GM23248 (cell line): ENCODE measurements at regions not wholly inside any gene's neighbourhood (a gene's known extent, or its start where the extent isn't known, plus 50 kb on each side); places are given as distances from the start of the nearest gene placed in this dataset.
"Not testable (repeated sequence)": the region's sequence is repeated elsewhere in the genome, so short reads cannot be mapped to it uniquely, and the experiment has no call there.

Experiments used
- DNase-seq: peaks from one replicate; pipeline ENCODE4 v3.0.0-alpha.2; 2015
- H2AFZ ChIP-seq: fragments of 200-600 bp; sonication (generic); 2 replicates; pipeline ENCODE4 v1.6.1; 2016; ENCODE audit warnings: antibody characterized with exemption
- H3F3A ChIP-seq: fragments of 200-600 bp; sonication (generic); 2 replicates; pipeline ENCODE4 v1.6.1; 2016; ENCODE audit warnings: mild to moderate bottlenecking, antibody characterized with exemption, mixed run types; ENCODE audit not compliant: insufficient read depth
- H3K27ac ChIP-seq: fragments of 200-600 bp; sonication (generic); 2 replicates; pipeline ENCODE4 v1.5.1; 2016; ENCODE audit warnings: mild to moderate bottlenecking
- H3K27me3 ChIP-seq: fragments of 200-600 bp; sonication (generic); replicated peaks from 2 replicates; pipeline ENCODE4 v1.6.1; 2016; ENCODE audit warnings: mild to moderate bottlenecking; ENCODE audit not compliant: insufficient read depth
- H3K36me3 ChIP-seq: fragments of 200-600 bp; sonication (generic); 2 replicates; pipeline ENCODE4 v1.6.1; 2016; ENCODE audit warnings: low read depth, mild to moderate bottlenecking
- H3K4me1 ChIP-seq: fragments of 200-600 bp; sonication (generic); 2 replicates; pipeline ENCODE4 v1.6.1; 2016; ENCODE audit warnings: mild to moderate bottlenecking; ENCODE audit not compliant: insufficient read depth
- H3K4me2 ChIP-seq: fragments of 200-600 bp; sonication (generic); one replicate; pipeline ENCODE4 v1.6.1; 2016; ENCODE audit warnings: mild to moderate bottlenecking; ENCODE audit not compliant: unreplicated experiment
- H3K4me3 ChIP-seq: fragments of 200-600 bp; sonication (generic); 2 replicates; pipeline ENCODE4 v1.5.1; 2016; ENCODE audit warnings: mild to moderate bottlenecking
- H3K79me2 ChIP-seq: fragments of 200-600 bp; sonication (generic); 2 replicates; pipeline ENCODE4 v1.6.1; 2016; ENCODE audit warnings: mild to moderate bottlenecking; ENCODE audit not compliant: insufficient read depth
- H3K9ac ChIP-seq: fragments of 200-600 bp; sonication (generic); 2 replicates; pipeline ENCODE4 v1.6.1; 2016; ENCODE audit warnings: mild to moderate bottlenecking
- H3K9me2 ChIP-seq: fragments of 200-600 bp; sonication (generic); 2 replicates; pipeline ENCODE4 v1.6.1; 2016; ENCODE audit warnings: mixed run types, mild to moderate bottlenecking, moderate library complexity; ENCODE audit not compliant: insufficient read depth
- H3K9me3 ChIP-seq: fragments of 200-600 bp; sonication (generic); one replicate; pipeline ENCODE4 v1.6.1; 2017; ENCODE audit warnings: low read depth
- H4K20me1 ChIP-seq: fragments of 200-600 bp; sonication (generic); 2 replicates; pipeline ENCODE4 v1.6.0; 2016; ENCODE audit not compliant: insufficient read depth
- EZH2 ChIP-seq: fragments of 200-600 bp; sonication (generic); IDR thresholded peaks from 2 replicates; pipeline ENCODE4 v1.6.1; 2018; ENCODE audit warnings: antibody characterized with exemption, mild to moderate bottlenecking; ENCODE audit not compliant: insufficient read depth, poor library complexity, severe bottlenecking
- EZH2phosphoT487 ChIP-seq: fragments of 200-600 bp; sonication (generic); IDR thresholded peaks from 2 replicates; pipeline ENCODE4 v1.6.1; 2018; ENCODE audit warnings: antibody characterized with exemption, moderate library complexity, mild to moderate bottlenecking, low read depth; ENCODE audit not compliant: insufficient read depth
- WGBS, 2 experiments: methylation state at CpG; one replicate each; pipeline ENCODE4 v1.1.6; 2015 to 2017; ENCODE audit warnings: low lambda C conversion rate in 2 of 2, low coverage in 1 of 2; ENCODE audit errors: missing lambda C conversion rate in 2 of 2; 5-methylcytosine and 5-hydroxymethylcytosine counted together
- in situ Hi-C: fragments of 300-500 bp; cut with MboI; formaldehyde crosslinking; loops from 2 replicates; pipeline ENCODE4 v1.15.0; 2020

DNA sequence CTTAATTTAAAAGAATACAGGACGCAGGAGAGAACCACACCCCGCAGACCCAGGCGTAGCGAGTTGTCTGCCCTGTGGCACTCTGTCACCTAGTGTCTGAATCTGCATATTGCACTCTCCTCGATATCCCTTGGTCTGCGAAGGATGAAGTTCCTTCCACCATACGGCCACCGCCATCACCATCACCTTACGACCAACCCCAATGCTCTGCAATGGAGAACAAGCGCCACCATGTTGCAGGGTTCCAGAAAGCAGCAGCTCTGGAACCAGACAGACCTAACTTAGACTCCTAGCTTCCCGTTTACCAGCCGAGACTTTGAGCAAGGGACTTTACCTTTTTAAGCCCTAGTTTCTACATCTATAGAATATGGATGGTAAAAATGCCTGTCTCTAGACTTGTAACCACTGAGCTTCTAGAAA, 77.4 kb upstream of the DMRT1 start:
- no peaks in the 10 kb centered on the region for H3K4me1 ChIP-seq
- no peaks in the 10 kb centered on the region for H3K36me3 ChIP-seq
- 20 to 21% methylated on average over 12 of the region's 12 CpGs for WGBS, 2 experiments
- H3K27ac ChIP-seq = no peak overlapping the region
- TF ChIP-seq EZH2 = no peak
- TF ChIP-seq EZH2phosphoT487 = no peak
- peak overlapping the region; percentile 64 for H3K4me3 ChIP-seq
- peak; percentile 89 for DNase-seq
- no peaks in the 10 kb centered on the region for H3K79me2 ChIP-seq
- no peaks in the 10 kb centered on the region for H3F3A ChIP-seq
- 0 out of 2 replicates have a peak, but pooled peaks cover 12% of the 10 kb centered on the region for H3K27me3 ChIP-seq
- no peak overlapping the region for H3K9ac ChIP-seq
- H4K20me1 ChIP-seq = no peaks in the 10 kb centered on the region
- no peaks in the 10 kb centered on the region for H3K9me2 ChIP-seq
- peak overlapping the region; percentile 80 for H2AFZ ChIP-seq
- in situ Hi-C loops = no loop called here
- no peaks in the 10 kb centered on the region for H3K9me3 ChIP-seq
- H3K4me2 ChIP-seq = peak overlapping the region; percentile 58

DNA sequence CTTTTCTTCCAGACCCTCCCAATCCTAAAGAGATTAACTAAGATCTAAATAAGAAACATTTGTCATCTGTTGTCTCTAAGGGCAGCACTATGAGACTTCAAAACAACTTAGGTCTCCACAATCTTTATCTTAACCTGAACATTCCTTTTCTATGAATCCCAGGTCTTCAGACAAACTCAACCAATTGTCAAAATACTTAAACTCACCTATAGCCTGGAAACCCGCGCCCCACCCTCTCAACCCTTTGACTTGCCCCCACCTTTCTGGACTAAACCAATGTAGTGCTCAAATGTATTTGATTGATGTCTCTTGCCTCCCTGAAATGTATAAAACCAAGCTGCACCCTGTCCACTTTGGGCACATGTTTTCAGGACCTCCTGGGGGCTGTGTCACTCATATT, 76.5 kb upstream of the DMRT1 start:
- WGBS, 2 experiments = 84 to 89% methylated on average over 2 of the region's 2 CpGs

DNA sequence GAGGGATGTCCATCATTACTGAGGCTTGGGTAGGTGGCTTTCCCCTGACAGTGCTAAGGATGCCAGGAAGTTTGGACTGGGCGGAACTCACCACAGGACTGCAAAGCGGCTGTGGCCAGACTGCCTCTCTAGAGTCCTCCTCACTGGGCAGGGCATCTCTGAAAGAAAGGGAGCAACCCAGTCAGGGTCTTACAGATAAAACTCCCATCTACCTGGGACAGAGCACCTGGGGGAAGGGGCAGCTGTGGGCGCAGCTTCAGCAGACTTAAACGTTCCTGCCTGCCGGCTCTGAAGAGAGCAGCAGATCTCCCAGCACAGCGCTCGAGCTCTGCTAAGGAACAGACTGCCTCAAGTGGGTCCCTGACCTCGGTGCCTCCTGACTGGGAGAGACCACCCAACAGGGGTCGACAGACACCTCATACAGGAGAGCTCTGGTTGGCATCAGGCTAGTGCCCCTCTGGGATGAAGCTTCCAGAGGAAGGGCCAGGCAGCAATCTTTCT, 74.4 kb upstream of the DMRT1 start:
- not testable (repeated sequence) for DNase-seq, H4K20me1 ChIP-seq, H3K4me2 ChIP-seq, H3K9ac ChIP-seq, H3K9me2 ChIP-seq, H3K4me3 ChIP-seq, H3F3A ChIP-seq, H3K9me3 ChIP-seq, H2AFZ ChIP-seq, H3K27ac ChIP-seq, H3K79me2 ChIP-seq, H3K36me3 ChIP-seq, H3K4me1 ChIP-seq
- H3K27me3 ChIP-seq = 0 out of 2 replicates have a peak, but pooled peaks cover 14% of the 10 kb centered on the region
- WGBS, 2 experiments = 69 to 74% methylated on average over 8 to 9 of the region's 9 CpGs
- in situ Hi-C loops = loop anchor here (5.0 kb wide), 1 partner anchor 155 kb away; no protein-coding TSS in a partner anchor

More for the DNA sequence above, 76.5 kb upstream of the DMRT1 start:
- no peak overlapping the region for H2AFZ ChIP-seq
- no peak overlapping the region for H3K27ac ChIP-seq
- no peak for DNase-seq
- no peaks in the 10 kb centered on the region for H3K4me1 ChIP-seq
- no peaks in the 10 kb centered on the region for H3K9me2 ChIP-seq
- no peaks in the 10 kb centered on the region for H4K20me1 ChIP-seq
- H3K27me3 ChIP-seq = 0 out of 2 replicates have a peak, but pooled peaks cover 14% of the 10 kb centered on the region
- H3K4me2 ChIP-seq = no peak overlapping the region
- no peak overlapping the region for H3K9ac ChIP-seq
- no peaks in the 10 kb centered on the region for H3K36me3 ChIP-seq
- in situ Hi-C loops = loop anchor here (5.0 kb wide), 1 partner anchor 153 kb away; no protein-coding TSS in a partner anchor
- H3F3A ChIP-seq = no peaks in the 10 kb centered on the region
- no peaks in the 10 kb centered on the region for H3K79me2 ChIP-seq
- TF ChIP-seq EZH2 (no peak), EZH2phosphoT487 (no peak)
- H3K9me3 ChIP-seq = no peaks in the 10 kb centered on the region
- no peak overlapping the region for H3K4me3 ChIP-seq

GRCh38 chr9:776086-776485, 65.4 kb upstream of the DMRT1 start:
- H4K20me1 ChIP-seq = no peaks in the 10 kb centered on the region
- H3F3A ChIP-seq = no peaks in the 10 kb centered on the region
- DNase-seq = no peak
- no peak for TF ChIP-seq EZH2
- no peak for TF ChIP-seq EZH2phosphoT487
- H3K79me2 ChIP-seq = no peaks in the 10 kb centered on the region
- no peaks in the 10 kb centered on the region for H3K4me1 ChIP-seq
- H3K9me2 ChIP-seq = no peaks in the 10 kb centered on the region
- H3K36me3 ChIP-seq = no peaks in the 10 kb centered on the region
- H3K27me3 ChIP-seq = peaks cover 16% of the 10 kb centered on the region; the same call in 1 of the 2 replicates
- H3K4me3 ChIP-seq = no peak overlapping the region
- WGBS, 2 experiments = 36 to 39% methylated on average over 2 of the region's 2 CpGs
- H3K27ac ChIP-seq = no peak overlapping the region
- no peaks in the 10 kb centered on the region for H3K9me3 ChIP-seq
- in situ Hi-C loops = no loop called here
- H3K9ac ChIP-seq = no peak overlapping the region
- no peak overlapping the region for H3K4me2 ChIP-seq
- no peak overlapping the region for H2AFZ ChIP-seq

DNA sequence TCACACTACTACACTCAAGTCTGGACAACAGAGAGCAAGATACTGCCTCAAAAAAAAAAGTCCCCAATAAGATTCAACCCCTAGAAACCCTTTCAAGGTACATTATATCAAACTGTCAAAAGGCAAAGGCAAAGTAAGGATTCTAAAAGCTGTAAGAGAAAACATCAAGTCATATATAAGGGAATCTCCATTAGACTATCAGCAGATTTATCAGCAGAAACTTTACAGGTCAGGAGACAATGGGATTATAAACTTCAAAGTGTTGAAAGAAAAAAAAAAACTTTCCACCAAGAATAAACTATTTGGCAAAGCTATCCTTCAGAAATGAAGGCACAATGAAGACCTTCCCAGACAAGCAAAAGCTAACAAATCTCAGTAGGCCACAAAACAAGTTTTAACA, 63.5 kb upstream of the DMRT1 start:
- no peak overlapping the region for H3K4me2 ChIP-seq
- H3K79me2 ChIP-seq = no peaks in the 10 kb centered on the region
- in situ Hi-C loops = no loop called here
- H3K27ac ChIP-seq = no peak overlapping the region
- no peak overlapping the region for H3K9ac ChIP-seq
- no peak overlapping the region for H3K4me3 ChIP-seq
- H3K9me3 ChIP-seq = no peaks in the 10 kb centered on the region
- no peaks in the 10 kb centered on the region for H3K9me2 ChIP-seq
- peaks cover 16% of the 10 kb centered on the region; the same call in 1 of the 2 replicates for H3K27me3 ChIP-seq
- TF ChIP-seq EZH2phosphoT487 = no peak
- no peak for TF ChIP-seq EZH2
- no peaks in the 10 kb centered on the region for H3K4me1 ChIP-seq
- H4K20me1 ChIP-seq = no peaks in the 10 kb centered on the region
- DNase-seq = no peak
- H3K36me3 ChIP-seq = no peaks in the 10 kb centered on the region
- no peak overlapping the region for H2AFZ ChIP-seq
- H3F3A ChIP-seq = no peaks in the 10 kb centered on the region
